LNCaP clone FGC (cell line): ENCODE measurements at regions not wholly inside any gene's neighbourhood (a gene's known extent, or its start where the extent isn't known, plus 50 kb on each side); places are given as distances from the start of the nearest gene placed in this dataset.

Experiments
- DNase-seq: peaks from one replicate; pipeline ENCODE4 v3.0.0-alpha.2; 2011; ENCODE audit warnings: low read depth
- H3K4me3 ChIP-seq: 2 replicates; pipeline ENCODE4 v1.5.1; 2011; ENCODE audit warnings: mild to moderate bottlenecking, low read depth, low read length, control low read depth
- TF ChIP-seq, protein P1 (sequence below): IDR thresholded peaks from 2 replicates; pipeline ENCODE4 v1.5.1; 2012; ENCODE audit warnings: mild to moderate bottlenecking; ENCODE audit not compliant: control insufficient read depth, insufficient read depth; ENCODE audit errors: extremely low read depth

DNA sequence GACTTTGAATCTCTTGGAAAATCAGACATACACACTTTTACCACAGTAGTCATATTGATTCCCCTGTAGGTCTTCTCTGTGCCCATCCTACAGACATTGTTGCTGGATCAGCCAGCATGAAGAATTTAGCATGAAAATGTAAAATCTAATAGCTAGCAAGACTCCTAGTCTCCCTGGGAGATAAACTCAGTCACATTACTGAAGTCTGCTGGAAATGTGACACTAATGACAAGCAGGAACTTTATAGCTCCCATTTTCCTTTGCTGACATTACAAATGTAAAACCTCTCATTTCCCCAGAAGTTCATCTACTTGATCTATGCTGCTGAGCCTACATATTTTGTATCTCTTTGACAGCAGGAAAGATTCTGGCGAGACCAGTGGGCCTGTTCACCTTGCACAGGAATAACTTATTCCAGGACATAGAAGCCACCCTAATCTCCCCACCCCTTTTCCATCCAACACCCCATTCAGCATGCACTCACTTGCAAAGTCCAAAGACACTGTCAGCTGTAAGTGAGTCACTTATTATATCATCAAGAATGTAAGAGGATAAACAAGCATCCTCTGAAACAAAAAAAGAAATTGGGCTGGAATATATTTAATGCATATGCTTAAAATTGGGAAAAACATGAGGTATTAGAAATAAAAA is 648.3 kb upstream of the PKDCC start:
- TF ChIP-seq, protein P1, sequence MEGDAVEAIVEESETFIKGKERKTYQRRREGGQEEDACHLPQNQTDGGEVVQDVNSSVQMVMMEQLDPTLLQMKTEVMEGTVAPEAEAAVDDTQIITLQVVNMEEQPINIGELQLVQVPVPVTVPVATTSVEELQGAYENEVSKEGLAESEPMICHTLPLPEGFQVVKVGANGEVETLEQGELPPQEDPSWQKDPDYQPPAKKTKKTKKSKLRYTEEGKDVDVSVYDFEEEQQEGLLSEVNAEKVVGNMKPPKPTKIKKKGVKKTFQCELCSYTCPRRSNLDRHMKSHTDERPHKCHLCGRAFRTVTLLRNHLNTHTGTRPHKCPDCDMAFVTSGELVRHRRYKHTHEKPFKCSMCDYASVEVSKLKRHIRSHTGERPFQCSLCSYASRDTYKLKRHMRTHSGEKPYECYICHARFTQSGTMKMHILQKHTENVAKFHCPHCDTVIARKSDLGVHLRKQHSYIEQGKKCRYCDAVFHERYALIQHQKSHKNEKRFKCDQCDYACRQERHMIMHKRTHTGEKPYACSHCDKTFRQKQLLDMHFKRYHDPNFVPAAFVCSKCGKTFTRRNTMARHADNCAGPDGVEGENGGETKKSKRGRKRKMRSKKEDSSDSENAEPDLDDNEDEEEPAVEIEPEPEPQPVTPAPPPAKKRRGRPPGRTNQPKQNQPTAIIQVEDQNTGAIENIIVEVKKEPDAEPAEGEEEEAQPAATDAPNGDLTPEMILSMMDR: no peak
- H3K4me3 ChIP-seq: no peak overlapping the region
- no peak for DNase-seq

DNA sequence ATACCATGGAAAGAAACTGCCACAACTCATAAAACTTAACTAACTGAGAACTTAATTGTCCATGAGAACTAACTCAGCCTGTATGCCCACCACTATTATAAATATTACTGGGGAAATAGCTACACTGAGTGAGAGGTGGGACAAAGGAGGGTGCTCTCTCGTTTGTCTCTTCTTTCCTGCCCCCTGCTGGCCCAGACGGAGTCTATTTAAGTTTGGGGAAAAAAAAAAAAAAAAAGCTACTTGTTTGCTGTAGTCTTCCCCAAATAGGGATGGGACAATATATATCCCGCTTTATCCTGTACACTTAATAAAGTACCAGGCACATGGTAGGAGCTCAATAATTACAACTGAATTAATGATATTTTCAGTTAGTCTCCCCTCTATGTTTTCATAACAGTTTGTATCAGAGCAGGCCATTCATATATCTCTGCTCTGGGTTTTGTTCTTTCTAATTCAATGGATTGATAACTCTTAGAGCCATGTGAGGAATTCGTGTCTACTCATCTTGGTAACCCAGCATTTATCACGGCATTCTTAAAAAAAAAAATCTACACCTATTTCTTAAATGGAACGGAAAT is 647.6 kb upstream of the PKDCC start:
- TF ChIP-seq, protein P1: 0 out of 2 replicates have a peak, but pooled peaks have one; percentile 23
- H3K4me3 ChIP-seq: no peak overlapping the region
- no peak for DNase-seq

DNA sequence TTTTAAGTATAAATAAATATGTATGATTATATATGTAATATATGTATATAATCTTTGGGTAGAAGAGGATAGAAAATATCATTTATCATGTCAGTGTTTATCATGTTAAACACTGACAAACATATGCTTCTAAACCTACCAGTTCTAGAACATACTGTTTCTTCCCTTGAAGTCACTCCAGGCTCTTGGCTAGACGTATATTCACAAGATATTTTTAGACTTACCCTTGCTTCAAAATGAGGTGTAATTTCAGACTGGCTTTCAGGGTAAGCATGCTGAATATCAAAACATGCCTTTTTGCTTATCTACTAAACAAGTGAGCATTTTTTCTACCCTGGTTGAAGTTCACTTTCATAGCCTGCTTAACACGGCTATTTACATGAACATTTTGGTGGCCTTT is 642.4 kb upstream of the PKDCC start:
- TF ChIP-seq, protein P1: no peak
- H3K4me3 ChIP-seq: no peak overlapping the region
- DNase-seq: no peak

DNA sequence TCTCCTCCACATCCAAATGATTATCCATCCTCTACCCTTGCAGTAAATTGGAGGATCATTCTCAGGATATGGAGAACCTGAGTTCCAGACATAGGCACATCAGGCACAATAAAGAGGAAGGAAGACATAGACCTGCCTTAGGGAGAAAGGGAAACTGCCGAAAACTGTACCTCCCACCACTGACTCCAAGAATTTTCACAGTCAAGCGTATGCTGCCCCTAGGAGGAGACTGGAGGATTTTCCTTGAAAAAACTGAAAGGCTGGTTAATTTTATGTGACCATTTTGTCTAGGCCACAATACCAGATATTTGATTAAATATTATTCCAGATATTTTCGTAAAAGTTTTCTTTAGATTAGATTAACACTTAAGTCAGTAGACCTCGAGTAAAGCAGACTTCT is 638.5 kb upstream of the PKDCC start:
- DNase-seq: no peak

DNA sequence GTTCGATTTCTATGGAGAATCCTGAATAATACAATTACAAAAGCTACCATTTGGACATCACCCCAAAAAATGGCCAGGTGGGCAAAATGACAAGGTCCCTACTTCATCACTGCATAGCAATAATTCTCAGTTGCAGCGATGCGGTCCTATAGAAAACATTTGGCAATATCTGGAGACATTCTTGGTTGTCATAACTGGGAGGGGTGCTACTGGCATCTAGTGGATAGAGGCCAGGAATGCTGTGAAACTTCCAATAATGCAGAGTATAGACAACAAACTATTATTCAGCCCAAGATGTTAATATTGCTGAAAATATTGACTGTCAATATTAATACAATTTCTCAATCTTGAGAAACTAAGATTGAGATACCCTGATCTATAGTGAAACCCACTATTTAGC is 637.8 kb upstream of the PKDCC start:
- TF ChIP-seq, protein P1: 0 out of 2 replicates have a peak, but pooled peaks have one; percentile 13
- no peak for DNase-seq
- no peak overlapping the region for H3K4me3 ChIP-seq

More for the DNA sequence above, 638.5 kb upstream of the PKDCC start:
- TF ChIP-seq, protein P1: no peak
- no peak overlapping the region for H3K4me3 ChIP-seq

DNA sequence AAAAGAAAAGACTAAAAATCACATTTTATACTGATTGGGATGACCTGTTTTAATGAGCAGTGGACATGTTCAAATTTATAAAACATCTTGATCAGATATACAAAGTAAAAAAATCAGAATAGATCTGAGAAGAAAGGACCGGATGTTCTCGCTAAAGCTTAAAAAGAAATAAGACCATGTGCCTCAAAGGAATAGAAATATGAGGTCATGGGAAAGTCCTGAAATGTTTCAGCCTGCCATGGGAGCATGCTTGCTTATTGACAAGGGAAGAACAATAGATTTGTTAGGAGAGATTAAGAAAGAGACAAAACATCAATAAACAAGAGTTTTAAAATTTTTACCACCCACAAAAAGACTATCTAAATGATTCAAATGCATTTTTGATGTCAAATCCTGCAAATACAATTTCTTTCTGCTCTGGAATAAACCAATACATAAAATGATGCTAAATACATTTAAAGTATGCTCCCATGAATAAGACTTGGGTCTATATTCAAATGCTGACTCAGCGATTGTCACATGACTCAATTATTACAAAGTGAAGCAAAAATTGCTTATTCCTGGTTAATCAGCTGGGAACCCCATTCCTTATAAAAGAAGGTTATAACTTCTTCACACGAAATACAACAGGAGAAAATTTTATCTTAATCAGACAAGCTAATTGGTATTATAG is 633.9 kb upstream of the PKDCC start:
- DNase-seq: no peak
- TF ChIP-seq, protein P1: no peak
- no peak overlapping the region for H3K4me3 ChIP-seq
